Stimulated activated CD4-positive, alpha-beta T cell treated with anti-CD3 and anti-CD28 coated beads, Interleukin-12 subunit alpha, Interleukin-12 subunit beta, amount 100 ng/mL, for 4 hours (primary cell): ENCODE measurements at regions not wholly inside any gene's neighbourhood (a gene's known extent, or its start where the extent isn't known, plus 50 kb on each side); places are given as distances from the start of the nearest gene placed in this dataset.
"Not testable (repeated sequence)": the region's sequence is repeated elsewhere in the genome, so short reads cannot be mapped to it uniquely, and the experiment has no call there.

Source experiments
- DNase-seq: peaks from one replicate; pipeline ENCODE4 v3.0.0-alpha.2; 2020

GRCh38 chr6:85191656-85192055 is 258.2 kb upstream of the NT5E start:
- DNase-seq, result no peak

- DNase-seq, result no peak
Measured at GRCh38 chr6:85186546-85187175, 263.2 kb upstream of the NT5E start.

GRCh38 chr6:85185977-85186376 is 263.9 kb upstream of the NT5E start:
- DNase-seq, result no peak

- no peak for DNase-seq
Measured at GRCh38 chr6:85183841-85184240, 266.0 kb upstream of the NT5E start.

- no peak for DNase-seq
Measured at GRCh38 chr6:85172705-85173104, 277.2 kb upstream of the NT5E start.

GRCh38 chr6:85172161-85172560 is 277.7 kb upstream of the NT5E start:
- no peak for DNase-seq

- DNase-seq, result no peak
Measured at GRCh38 chr6:85169189-85169588, 280.7 kb upstream of the NT5E start.

GRCh38 chr6:85168146-85168545 is 281.7 kb upstream of the NT5E start:
- no peak for DNase-seq

GRCh38 chr6:85166114-85166741 is 283.7 kb upstream of the NT5E start:
- DNase-seq, result no peak

GRCh38 chr6:85163156-85164080 is 286.5 kb upstream of the NT5E start:
- DNase-seq, result no peak

- DNase-seq, result no peak
Measured at GRCh38 chr6:85157311-85157710, 292.6 kb upstream of the NT5E start.

- no peak for DNase-seq
Measured at GRCh38 chr6:85143676-85144075, 306.2 kb upstream of the NT5E start.

- no peak for DNase-seq
Measured at GRCh38 chr6:85137865-85138264, 312.0 kb upstream of the NT5E start.

- DNase-seq, result no peak
Measured at GRCh38 chr6:85136310-85136709, 313.6 kb upstream of the NT5E start.

- DNase-seq, result no peak
Measured at GRCh38 chr6:85135376-85136094, 314.3 kb upstream of the NT5E start.

GRCh38 chr6:85134172-85134571 is 315.7 kb upstream of the NT5E start:
- DNase-seq, result no peak

GRCh38 chr6:85132091-85132490 is 317.8 kb upstream of the NT5E start:
- no peak for DNase-seq

- DNase-seq, result no peak
Measured at GRCh38 chr6:85130743-85131142, 319.1 kb upstream of the NT5E start.

GRCh38 chr6:85129881-85130280 is 320.0 kb upstream of the NT5E start:
- no peak for DNase-seq

GRCh38 chr6:85128781-85129180 is 321.1 kb upstream of the NT5E start:
- DNase-seq, result no peak

- DNase-seq, result not testable (repeated sequence)
Measured at GRCh38 chr6:85128256-85128655, 321.6 kb upstream of the NT5E start.

GRCh38 chr6:85127696-85128243 is 322.1 kb upstream of the NT5E start:
- no peak for DNase-seq

- no peak for DNase-seq
Measured at GRCh38 chr6:85127168-85127498, 322.8 kb upstream of the NT5E start.
